H1 (cell line): ENCODE measurements at regions not wholly inside any gene's neighbourhood (a gene's known extent, or its start where the extent isn't known, plus 50 kb on each side); places are given as distances from the start of the nearest gene placed in this dataset.
A peak's percentile ranks its signal among the peaks of the same experiment; 100 is the strongest.

Experiments used
- CTCF ChIA-PET: fragments of 300-600 bp; sonication (Branson Sonifier 250); formaldehyde crosslinking; loops from one replicate; lab custom pipeline; 2021; ENCODE audit not compliant: partially characterized antibody; lab: Charles Lee
- POLR2A ChIA-PET: fragments of 300-600 bp; sonication (Branson Sonifier 250); formaldehyde crosslinking; loops from one replicate; lab custom pipeline; 2021; ENCODE audit warnings: inconsistent platforms; ENCODE audit not compliant: partially characterized antibody; lab: Charles Lee
- DNase-seq, 2 experiments: peaks; one replicate each; pipeline versions ENCODE4 v3.0.0 to v3.0.0-alpha.2; 2010 to 2022; ENCODE audit warnings: low spot score in 2 of 2, low read depth in 1 of 2, mixed read lengths in 1 of 2
- FAIRE-seq: peaks from 2 replicates; lab custom pipeline; 2011; peaks lifted over from hg19 to GRCh38; lab: Jason Lieb, UNC
- H2AFZ ChIP-seq: 2 replicates; pipeline ENCODE4 v1.8.1; 2012; ENCODE audit warnings: low read length, inconsistent platforms
- H2AK5ac ChIP-seq: 2 replicates; pipeline ENCODE4 v1.6.1; 2013; ENCODE audit warnings: low read depth, low read length
- H2BK120ac ChIP-seq: replicated peaks from 2 replicates; pipeline ENCODE3; 2013; ENCODE audit warnings: low read depth, low read length, inconsistent platforms
- H2BK12ac ChIP-seq: 2 replicates; pipeline ENCODE4 v1.6.1; 2013; ENCODE audit warnings: low read depth, low read length
- H2BK15ac ChIP-seq: 2 replicates; pipeline ENCODE4 v1.6.1; 2013; ENCODE audit warnings: low read length
- H2BK20ac ChIP-seq: 2 replicates; pipeline ENCODE4 v1.6.1; 2013; ENCODE audit warnings: low read length
- H2BK5ac ChIP-seq: 2 replicates; pipeline ENCODE4 v1.6.1; 2013; ENCODE audit warnings: low read depth, low read length
- H3K14ac ChIP-seq: 2 replicates; pipeline ENCODE4 v1.6.1; 2013; ENCODE audit warnings: inconsistent platforms; ENCODE audit not compliant: insufficient read length
- H3K18ac ChIP-seq: 2 replicates; pipeline ENCODE4 v1.6.1; 2013; ENCODE audit warnings: low read length; ENCODE audit errors: extremely low read depth
- H3K23ac ChIP-seq: 2 replicates; pipeline ENCODE4 v1.6.1; 2013; ENCODE audit warnings: inconsistent platforms; ENCODE audit not compliant: insufficient read length
- H3K23me2 ChIP-seq: 2 replicates; pipeline ENCODE4 v1.6.1; 2013; ENCODE audit warnings: low read depth, low read length
- H3K27ac ChIP-seq: 2 replicates; pipeline ENCODE4 v1.6.1; 2011; ENCODE audit warnings: low read depth, low read length, inconsistent platforms
- H3K27me3 ChIP-seq, 4 experiments: replicated peaks in 1 of 4; 1 replicate in 1 of 4; 2 replicates in 3 of 4; pipeline versions ENCODE4 v1.6.1 to v1.8.1; 2011 to 2013; ENCODE audit warnings: low read length in 3 of 4, mild to moderate bottlenecking in 3 of 4, inconsistent platforms in 2 of 4, mixed read lengths in 2 of 4, moderate library complexity in 1 of 4; ENCODE audit not compliant: control insufficient read depth in 3 of 4, insufficient read depth in 3 of 4; ENCODE audit errors: extremely low read depth in 1 of 4
- H3K36me3 ChIP-seq, 4 experiments: 2 replicates each; pipeline versions ENCODE4 v1.6.1 to v1.8.1; 2011 to 2013; ENCODE audit warnings: mild to moderate bottlenecking in 4 of 4, low read length in 3 of 4, moderate library complexity in 2 of 4, control low read depth in 1 of 4, inconsistent platforms in 1 of 4; ENCODE audit not compliant: insufficient read depth in 4 of 4, control insufficient read depth in 2 of 4
- H3K4ac ChIP-seq: replicated peaks from 2 replicates; pipeline ENCODE3; 2013; ENCODE audit warnings: low read length, low read depth, mixed read lengths, inconsistent platforms; ENCODE audit not compliant: insufficient read length
- H3K4me1 ChIP-seq, 4 experiments: replicated peaks in 1 of 4; 1 replicate in 1 of 4; 2 replicates in 3 of 4; pipeline versions ENCODE4 v1.6.1 to v1.8.1; 2011 to 2013; ENCODE audit warnings: low read length in 3 of 4, inconsistent platforms in 2 of 4, mixed read lengths in 1 of 4; ENCODE audit not compliant: insufficient read depth in 4 of 4, control insufficient read depth in 3 of 4
- H3K4me2 ChIP-seq, 2 experiments: 2 replicates each; pipeline versions ENCODE4 v1.6.1 to v1.8.1; 2011 to 2013; ENCODE audit warnings: low read depth in 2 of 2, low read length in 2 of 2, control low read depth in 1 of 2, inconsistent platforms in 1 of 2, mild to moderate bottlenecking in 1 of 2; ENCODE audit not compliant: insufficient read depth in 1 of 2
- H3K4me3 ChIP-seq, 4 experiments: fragments of 200-600, 300-600 bp in 1 of 4; sonication (generic), shearing (Covaris generic), sonication (Bioruptor Twin) in 1 of 4; 2 replicates each; pipeline versions ENCODE4 v1.5.1 to v1.8.1; 2011 to 2016; ENCODE audit warnings: low read length in 4 of 4, low read depth in 3 of 4, control low read depth in 2 of 4, inconsistent platforms in 2 of 4, mild to moderate bottlenecking in 2 of 4, mixed read lengths in 1 of 4, moderate library complexity in 1 of 4; ENCODE audit not compliant: insufficient read depth in 2 of 4; ENCODE audit errors: extremely low read depth in 1 of 4
- H3K56ac ChIP-seq: replicated peaks from 2 replicates; pipeline ENCODE3; 2013; ENCODE audit warnings: low read depth, mild to moderate bottlenecking, mixed read lengths, low read length, inconsistent platforms; ENCODE audit not compliant: insufficient read length
- H3K79me1 ChIP-seq: 2 replicates; pipeline ENCODE4 v1.6.1; 2013; ENCODE audit warnings: low read depth, low read length, control low read depth
- H3K79me2 ChIP-seq, 2 experiments: 2 replicates each; pipeline versions ENCODE4 v1.6.1 to v1.8.1; 2012 to 2013; ENCODE audit warnings: low read length in 2 of 2, mild to moderate bottlenecking in 2 of 2, inconsistent platforms in 1 of 2; ENCODE audit not compliant: insufficient read depth in 2 of 2, control insufficient read depth in 1 of 2
- H3K9ac ChIP-seq, 4 experiments: replicated peaks in 1 of 4; 1 replicate in 1 of 4; 2 replicates in 3 of 4; pipeline versions ENCODE4 v1.6.1 to v1.8.1; 2011 to 2013; ENCODE audit warnings: low read depth in 3 of 4, low read length in 3 of 4, control low read depth in 2 of 4, mild to moderate bottlenecking in 2 of 4, moderate library complexity in 2 of 4, inconsistent platforms in 1 of 4; ENCODE audit errors: extremely low read depth in 1 of 4
- H3K9me3 ChIP-seq, 2 experiments: 2 replicates each; pipeline versions ENCODE4 v1.6.1 to v1.8.1; 2012 to 2013; ENCODE audit warnings: mild to moderate bottlenecking in 2 of 2, moderate library complexity in 2 of 2, control low read depth in 1 of 2, inconsistent platforms in 1 of 2, low read depth in 1 of 2, low read length in 1 of 2, mixed read lengths in 1 of 2; ENCODE audit not compliant: insufficient read depth in 2 of 2
- H4K20me1 ChIP-seq, 2 experiments: replicated peaks in 1 of 2; 2 replicates each; pipeline versions ENCODE3 to v1.8.1; 2011 to 2013; ENCODE audit warnings: inconsistent platforms in 2 of 2, low read length in 2 of 2, mild to moderate bottlenecking in 1 of 2; ENCODE audit not compliant: insufficient read depth in 2 of 2, control insufficient read depth in 1 of 2
- H4K5ac ChIP-seq: 2 replicates; pipeline ENCODE4 v1.6.1; 2013; ENCODE audit warnings: low read length, low read depth, mixed read lengths, inconsistent platforms; ENCODE audit not compliant: insufficient read length
- H4K8ac ChIP-seq: 2 replicates; pipeline ENCODE4 v1.8.0; 2013; ENCODE audit warnings: mild to moderate bottlenecking, moderate library complexity, low read length, inconsistent platforms; ENCODE audit not compliant: insufficient read depth; ENCODE audit errors: extremely low read depth
- H4K91ac ChIP-seq: replicated peaks from 2 replicates; pipeline ENCODE3; 2013; ENCODE audit warnings: low read length, mixed read lengths, inconsistent platforms; ENCODE audit not compliant: insufficient read length
- CTCF ChIP-seq, 3 experiments: IDR thresholded peaks; 1 replicate in 2 of 3; 2 replicates in 1 of 3; pipeline versions ENCODE4 v1.5.1 to v1.6.1; 2011; ENCODE audit warnings: low read length in 3 of 3, mild to moderate bottlenecking in 3 of 3, inconsistent platforms in 2 of 3, low read depth in 1 of 3, moderate library complexity in 1 of 3; ENCODE audit not compliant: insufficient read depth in 1 of 3; ENCODE audit errors: control extremely low read depth in 1 of 3
- EGR1 ChIP-seq: IDR thresholded peaks from 2 replicates; pipeline ENCODE4 v1.6.1; 2011; ENCODE audit warnings: low read depth, low read length, borderline replicate concordance
- JUND ChIP-seq: IDR thresholded peaks from 2 replicates; pipeline ENCODE4 v1.6.1; 2011; ENCODE audit warnings: mild to moderate bottlenecking, improper control_type of control experiment, low read length
- RXRA ChIP-seq: IDR thresholded peaks from 2 replicates; pipeline ENCODE4 v1.6.1; 2011; ENCODE audit warnings: low read depth, mild to moderate bottlenecking, low read length, moderate library complexity; ENCODE audit not compliant: insufficient read depth
- WGBS, 2 experiments: shearing (Covaris generic) in 1 of 2; methylation state at CpG; one replicate each; pipeline versions ENCODE4 v1.1.6 to v1.1.7; 2013 to 2015; ENCODE audit warnings: low lambda C conversion rate in 2 of 2, mixed read lengths in 2 of 2, inconsistent platforms in 1 of 2, low coverage in 1 of 2, missing lambda C conversion rate in 1 of 2; ENCODE audit not compliant: insufficient replicate concordance in 2 of 2, insufficient coverage in 1 of 2, insufficient read length in 1 of 2; ENCODE audit errors: extremely low coverage in 1 of 2, missing lambda C conversion rate in 1 of 2; 5-methylcytosine and 5-hydroxymethylcytosine counted together

DNA sequence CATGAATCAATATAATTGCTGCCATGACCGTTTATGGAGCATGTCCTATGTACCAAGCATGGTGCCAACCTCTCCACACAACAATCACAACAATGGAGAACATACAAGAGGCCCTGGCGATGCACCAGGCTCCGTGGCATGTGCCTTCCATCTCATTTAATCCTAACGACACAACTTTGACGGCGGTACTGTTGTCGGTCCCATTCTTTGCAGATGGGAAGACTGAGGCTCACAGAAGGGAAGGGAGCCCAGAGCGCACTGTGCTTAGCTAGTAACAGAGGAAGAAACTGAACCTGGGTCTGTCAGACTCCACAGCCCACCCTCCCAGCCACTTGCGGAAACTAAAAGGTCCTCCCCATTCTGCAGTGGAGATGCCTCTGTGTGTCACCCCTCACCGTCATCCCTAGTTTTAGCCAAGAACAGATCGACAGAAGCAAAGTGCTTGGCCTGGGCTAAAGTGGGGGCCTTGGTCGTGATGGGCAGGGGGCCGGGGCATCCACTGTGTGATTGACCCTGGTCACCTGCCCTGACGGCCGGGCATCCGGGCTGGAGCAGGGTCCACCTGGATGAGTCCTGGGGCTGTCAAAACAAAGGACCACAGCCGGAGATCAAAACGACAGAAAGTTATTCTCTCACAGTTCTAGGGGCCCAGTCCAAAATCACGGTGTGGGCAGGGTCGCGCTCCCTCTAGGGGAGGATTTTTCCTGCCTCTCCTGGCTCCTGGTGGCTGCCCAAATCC is 183.9 kb downstream of the C16orf95 start:
- DNase-seq: no peak
- no peak overlapping the region; a peak in 1 of 7 replicates for H3K9ac ChIP-seq
- POLR2A ChIA-PET: no interaction called here

More for the DNA sequence above, 183.9 kb downstream of the C16orf95 start:
- no peak overlapping the region for H2AK5ac ChIP-seq
- H3K27ac ChIP-seq: no peak overlapping the region
- peaks cover 0 to 5% of the 10 kb centered on the region in 2 experiments; a peak in 1 of 4 replicates for H3K9me3 ChIP-seq
- no peak overlapping the region for H3K4me2 ChIP-seq
- no peaks in the 10 kb centered on the region for H3K36me3 ChIP-seq
- H3K14ac ChIP-seq: no peak overlapping the region
- H2AFZ ChIP-seq: no peak overlapping the region
- WGBS, 2 experiments: 92% methylated on average over 20 of the region's 21 CpGs; no CpG with 5 or more reads in 1 of the 2 experiments
- no peaks in the 10 kb centered on the region; a peak in 1 of 7 replicates for H3K27me3 ChIP-seq
- H4K8ac ChIP-seq: no peak overlapping the region
- H4K5ac ChIP-seq: no peak overlapping the region
- H3K4me1 ChIP-seq: no peaks in the 10 kb centered on the region
- no peak overlapping the region for H2BK120ac ChIP-seq
- H3K79me1 ChIP-seq: 0 out of 2 replicates have a peak, but pooled peaks cover 2% of the 10 kb centered on the region
- no peak overlapping the region for H4K91ac ChIP-seq
- no peaks in the 10 kb centered on the region for H3K79me2 ChIP-seq
- no peaks in the 10 kb centered on the region for H3K23me2 ChIP-seq
- 0 out of 2 replicates have a peak overlapping the region, but pooled peaks have one; percentile 31 for H2BK15ac ChIP-seq
- H2BK12ac ChIP-seq: no peak overlapping the region
- H4K20me1 ChIP-seq: no peaks in the 10 kb centered on the region
- H2BK5ac ChIP-seq: no peak overlapping the region
- CTCF ChIA-PET: interaction anchor here (1.2 kb wide), 1 partner anchor 17 kb away, joined by 3 read pairs; no protein-coding TSS in a partner anchor
- H2BK20ac ChIP-seq: no peak overlapping the region
- no peak overlapping the region for H3K18ac ChIP-seq
- H3K4me3 ChIP-seq: no peak overlapping the region
- TF ChIP-seq RXRA (no peak), CTCF (IDR thresholded peaks at IDR 0.05; ENCODE audit: control extremely low read depth in 1 of 3, insufficient read depth in 1 of 3, low read depth in 1 of 3, low read length in 3 of 3) (peak in 1 of 3 experiments; percentile 13; a peak in 1 of 4 replicates), JUND (no peak), EGR1 (no peak)
- FAIRE-seq: no peak
- no peak overlapping the region for H3K56ac ChIP-seq
- H3K4ac ChIP-seq: no peak overlapping the region
- no peak overlapping the region for H3K23ac ChIP-seq
